Astrocyte of the cerebellum (primary cell): ENCODE measurements at regions not wholly inside any gene's neighbourhood (a gene's known extent, or its start where the extent isn't known, plus 50 kb on each side); places are given as distances from the start of the nearest gene placed in this dataset.

Experiments
- DNase-seq: peaks from one replicate; pipeline ENCODE4 v3.0.0-alpha.2; 2011; ENCODE audit warnings: low read depth
- H3K4me3 ChIP-seq: 2 replicates; pipeline ENCODE4 v1.5.1; 2011; ENCODE audit warnings: mild to moderate bottlenecking, low read depth, low read length, moderate library complexity
- in situ Hi-C: cut with HindIII; loops from 2 replicates; pipeline ENCODE4 v1.10.0; 2017; ENCODE audit warnings: low sequenced_read_pairs
- TF ChIP-seq, protein P1 (sequence below): IDR thresholded peaks from 2 replicates; pipeline ENCODE4 v1.5.1; 2012; ENCODE audit warnings: low read length, low read depth, moderate library complexity, mild to moderate bottlenecking; ENCODE audit errors: missing control alignments

DNA sequence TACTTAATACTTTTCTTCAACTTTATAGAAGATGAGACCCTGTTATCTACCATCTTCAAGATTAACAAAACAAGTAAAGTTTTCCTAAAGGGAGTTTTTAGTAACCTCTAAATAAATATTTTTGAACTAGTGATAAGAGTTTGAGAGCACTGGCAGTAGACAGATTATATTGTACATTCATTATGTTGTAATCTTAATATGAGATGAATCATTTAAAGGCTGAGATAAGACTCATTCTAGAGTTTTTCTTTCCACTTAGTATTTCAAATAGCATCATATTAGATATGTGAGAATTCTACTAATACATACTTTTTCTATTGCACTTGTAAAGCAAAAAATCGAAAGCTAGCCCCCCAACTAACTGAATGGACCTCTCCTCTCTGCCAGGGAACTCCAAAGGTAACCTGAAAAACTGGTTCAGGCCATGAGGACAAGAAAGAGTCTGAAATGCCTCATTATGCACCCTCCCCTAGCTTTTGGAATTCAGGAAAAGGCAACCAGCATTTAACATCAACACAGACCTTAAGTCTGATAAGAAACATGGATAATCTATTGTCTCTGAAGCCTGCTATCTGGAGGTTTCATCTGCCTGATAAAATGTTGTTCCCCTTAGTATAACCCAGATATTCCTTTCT lies 875.4 kb upstream of the SLC10A2 start:
- TF ChIP-seq, protein P1, sequence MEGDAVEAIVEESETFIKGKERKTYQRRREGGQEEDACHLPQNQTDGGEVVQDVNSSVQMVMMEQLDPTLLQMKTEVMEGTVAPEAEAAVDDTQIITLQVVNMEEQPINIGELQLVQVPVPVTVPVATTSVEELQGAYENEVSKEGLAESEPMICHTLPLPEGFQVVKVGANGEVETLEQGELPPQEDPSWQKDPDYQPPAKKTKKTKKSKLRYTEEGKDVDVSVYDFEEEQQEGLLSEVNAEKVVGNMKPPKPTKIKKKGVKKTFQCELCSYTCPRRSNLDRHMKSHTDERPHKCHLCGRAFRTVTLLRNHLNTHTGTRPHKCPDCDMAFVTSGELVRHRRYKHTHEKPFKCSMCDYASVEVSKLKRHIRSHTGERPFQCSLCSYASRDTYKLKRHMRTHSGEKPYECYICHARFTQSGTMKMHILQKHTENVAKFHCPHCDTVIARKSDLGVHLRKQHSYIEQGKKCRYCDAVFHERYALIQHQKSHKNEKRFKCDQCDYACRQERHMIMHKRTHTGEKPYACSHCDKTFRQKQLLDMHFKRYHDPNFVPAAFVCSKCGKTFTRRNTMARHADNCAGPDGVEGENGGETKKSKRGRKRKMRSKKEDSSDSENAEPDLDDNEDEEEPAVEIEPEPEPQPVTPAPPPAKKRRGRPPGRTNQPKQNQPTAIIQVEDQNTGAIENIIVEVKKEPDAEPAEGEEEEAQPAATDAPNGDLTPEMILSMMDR: no peak
- no peak for DNase-seq

DNA sequence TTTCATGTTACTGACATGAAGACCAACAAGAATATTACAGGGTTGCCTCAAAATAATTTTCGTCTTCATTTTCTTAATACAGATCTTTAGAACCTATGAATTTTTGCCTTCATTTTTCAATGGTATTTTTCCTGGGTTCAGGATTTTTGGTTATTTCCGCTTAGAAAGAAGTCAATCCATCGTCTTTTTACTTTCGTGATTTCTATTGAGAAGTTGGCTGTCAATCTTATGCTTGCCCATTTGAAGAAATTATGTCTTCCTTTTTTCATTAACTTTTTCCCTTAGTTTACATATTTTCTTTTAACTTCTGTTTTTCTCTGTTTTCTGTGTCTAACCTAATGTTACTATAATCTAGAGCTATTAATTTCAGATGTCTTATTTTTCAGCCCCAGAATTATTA lies 868.9 kb upstream of the SLC10A2 start:
- TF ChIP-seq, protein P1: no peak
- no peak overlapping the region for H3K4me3 ChIP-seq
- in situ Hi-C loops: no loop called here
- DNase-seq: no peak

More for the DNA sequence above, 875.4 kb upstream of the SLC10A2 start:
- H3K4me3 ChIP-seq: no peak overlapping the region
- in situ Hi-C loops: no loop called here

DNA sequence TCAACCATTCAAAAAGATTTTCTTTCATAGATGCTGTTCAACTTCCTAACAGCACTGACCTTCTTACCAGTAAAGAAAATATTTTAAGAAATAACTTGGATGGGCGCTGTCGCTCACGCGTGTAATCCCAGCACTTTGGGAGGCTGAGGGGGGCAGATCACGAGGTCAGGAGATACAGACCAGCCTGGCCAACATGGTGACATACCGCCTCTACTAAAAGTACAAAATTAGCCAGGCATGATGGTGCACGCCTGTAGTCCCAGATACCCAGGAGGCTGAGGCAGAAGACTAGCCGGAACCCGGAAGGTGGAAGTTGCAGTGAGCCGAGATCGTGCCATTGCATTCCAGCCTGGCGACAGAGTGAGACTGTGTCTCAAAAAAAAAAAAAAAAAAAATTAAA lies 865.7 kb upstream of the SLC10A2 start:
- no peak for DNase-seq
- in situ Hi-C loops: no loop called here
- no peak overlapping the region for H3K4me3 ChIP-seq
- TF ChIP-seq, protein P1: no peak

DNA sequence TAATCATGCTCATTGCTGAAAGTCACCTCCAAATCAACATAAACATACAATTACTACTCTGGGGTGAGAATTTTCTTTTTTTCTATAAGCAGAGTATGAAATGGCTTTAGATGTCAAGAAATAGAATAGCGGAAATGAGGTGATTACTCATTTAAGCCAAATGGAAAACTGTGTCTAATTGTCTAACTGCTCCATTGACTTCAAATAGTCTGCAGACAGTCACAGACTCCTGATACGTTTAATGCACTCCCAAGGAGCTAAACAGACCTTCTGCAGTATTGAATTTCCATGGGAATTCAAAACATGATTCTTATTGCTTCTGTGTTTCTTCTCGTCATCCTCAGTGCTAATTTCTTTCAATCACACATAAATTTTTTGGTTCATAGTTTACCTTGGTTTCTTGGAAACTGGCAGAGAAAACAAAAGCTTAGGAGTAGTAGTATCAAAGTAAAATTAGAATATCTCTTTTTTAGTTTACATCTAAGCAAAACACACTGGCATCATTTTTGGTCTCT lies 865.2 kb upstream of the SLC10A2 start:
- in situ Hi-C loops: no loop called here
- no peak overlapping the region for H3K4me3 ChIP-seq
- TF ChIP-seq, protein P1: no peak
- DNase-seq: no peak

DNA sequence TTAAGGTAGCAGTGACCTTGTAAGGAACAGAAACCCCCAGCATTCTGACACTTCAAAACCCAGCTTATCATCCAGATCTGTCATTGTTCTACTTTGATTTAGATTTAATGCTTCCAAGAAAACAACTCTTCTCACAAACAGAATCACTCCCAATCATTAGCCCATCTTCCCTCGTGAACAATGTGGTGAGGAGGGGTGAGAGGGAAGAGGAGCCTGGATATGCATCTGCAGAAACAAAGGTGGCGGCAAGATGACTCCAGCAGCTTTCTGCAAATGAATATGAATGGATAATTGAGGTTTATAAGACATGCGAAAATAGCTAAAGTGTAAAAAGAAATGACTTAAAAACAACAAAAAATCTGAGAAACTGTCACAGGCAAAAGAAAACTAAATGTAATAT lies 859.9 kb upstream of the SLC10A2 start:
- TF ChIP-seq, protein P1: no peak
- in situ Hi-C loops: no loop called here
- no peak for DNase-seq
- no peak overlapping the region for H3K4me3 ChIP-seq

DNA sequence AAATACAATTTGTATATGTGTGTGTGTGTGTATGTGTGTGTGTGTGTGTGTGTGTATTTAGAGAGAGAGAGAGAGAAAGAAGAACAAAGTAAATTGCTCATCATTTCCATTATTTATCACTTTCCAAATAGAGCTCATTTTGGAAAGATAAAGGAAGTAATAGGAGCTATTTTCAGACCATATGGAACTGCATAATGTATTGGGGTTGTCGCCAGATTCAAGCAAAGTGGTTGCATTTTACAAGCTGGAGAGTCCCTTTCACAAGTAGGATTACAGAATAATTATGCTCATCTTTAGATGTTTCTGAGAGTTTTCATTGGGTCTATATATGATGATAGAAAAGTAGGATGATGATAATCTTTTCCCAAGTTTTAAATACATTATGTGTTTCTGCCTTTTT lies 842.7 kb upstream of the SLC10A2 start:
- TF ChIP-seq, protein P1: no peak
- no peak for DNase-seq
- no peak overlapping the region for H3K4me3 ChIP-seq
- in situ Hi-C loops: no loop called here
